ENCODE measurements at regions not wholly inside any gene's neighbourhood (a gene's known extent, or its start where the extent isn't known, plus 50 kb on each side); places are given as distances from the start of the nearest gene placed in this dataset.

GRCh38 chr6:62474793-62475192 is 188.8 kb upstream of the KHDRBS2 start:
- no peak for DNase-seq

- no peak for DNase-seq
Measured at GRCh38 chr6:62466607-62467006, 180.6 kb upstream of the KHDRBS2 start.

- DNase-seq: no peak
Measured at GRCh38 chr6:62465206-62465605, 179.2 kb upstream of the KHDRBS2 start.

DNA sequence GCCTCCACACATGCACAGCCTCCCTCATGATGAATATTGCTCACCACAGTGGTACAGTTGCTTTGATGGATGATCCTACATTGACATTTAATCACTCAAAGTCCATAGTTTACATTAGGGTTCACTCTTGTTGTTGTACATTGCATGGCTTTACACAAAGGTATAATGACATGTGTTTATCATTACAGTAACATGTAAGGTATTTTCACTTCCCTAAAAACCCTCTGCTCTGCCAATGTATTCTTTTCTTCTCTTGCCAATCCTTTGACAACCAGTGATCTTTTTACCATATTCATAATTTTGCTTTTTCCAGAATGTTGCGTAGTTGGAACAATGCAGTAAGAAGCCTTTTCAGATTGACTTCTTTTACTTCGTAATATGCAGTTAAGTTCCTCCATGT is 166.6 kb upstream of the KHDRBS2 start:
- no peak for DNase-seq

DNA sequence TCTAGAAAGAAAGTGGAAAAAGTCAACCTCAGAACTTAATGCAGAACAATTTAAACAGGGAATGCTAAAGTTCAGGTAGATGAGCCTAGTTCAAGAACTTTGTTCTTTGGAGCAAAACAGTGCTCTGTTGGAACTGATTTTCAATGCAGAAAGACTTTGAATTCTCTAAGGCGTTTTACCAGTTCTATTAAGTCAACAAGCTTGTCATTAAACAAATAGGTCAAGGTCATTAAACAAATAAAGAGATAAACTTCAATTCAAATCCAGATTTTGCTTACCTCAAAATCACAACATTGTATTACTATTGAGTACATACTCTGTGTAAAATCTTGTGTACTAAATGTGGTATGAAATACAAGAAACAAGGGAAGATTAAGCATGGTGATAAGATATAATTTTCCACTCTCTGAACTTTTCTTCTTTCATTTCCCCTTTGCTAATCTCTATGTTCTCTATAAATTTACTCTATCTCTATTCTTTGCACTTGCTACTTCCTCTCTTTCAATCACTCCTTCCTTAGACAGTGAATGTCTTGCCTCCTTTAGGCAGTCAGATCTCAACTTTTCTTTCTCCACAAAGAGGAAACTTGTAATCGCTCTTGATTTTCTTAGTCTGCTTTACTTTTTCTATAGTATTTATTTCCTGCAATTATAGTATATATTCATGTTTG is 160.8 kb upstream of the KHDRBS2 start:
- no peak for DNase-seq

DNA sequence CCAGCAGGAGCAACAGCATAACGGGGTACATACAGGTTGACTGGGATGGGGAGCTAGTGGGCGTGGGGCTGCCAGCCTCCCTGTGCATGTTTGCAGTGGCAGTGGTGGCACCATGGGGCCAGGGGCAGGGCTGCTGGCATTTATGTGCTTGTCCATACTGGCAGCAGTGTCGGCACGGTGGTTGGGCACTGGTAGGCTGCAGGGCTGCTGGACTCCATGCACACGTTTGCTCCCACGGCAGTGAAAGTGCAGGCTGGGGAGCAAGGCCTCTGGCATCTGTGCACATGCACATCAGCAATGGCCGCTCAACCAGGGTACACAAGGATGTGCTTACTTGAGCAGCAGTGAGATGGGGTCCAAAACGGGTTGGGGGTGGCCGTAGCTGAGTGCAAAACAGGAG is 159.5 kb upstream of the KHDRBS2 start:
- no peak for DNase-seq

DNA sequence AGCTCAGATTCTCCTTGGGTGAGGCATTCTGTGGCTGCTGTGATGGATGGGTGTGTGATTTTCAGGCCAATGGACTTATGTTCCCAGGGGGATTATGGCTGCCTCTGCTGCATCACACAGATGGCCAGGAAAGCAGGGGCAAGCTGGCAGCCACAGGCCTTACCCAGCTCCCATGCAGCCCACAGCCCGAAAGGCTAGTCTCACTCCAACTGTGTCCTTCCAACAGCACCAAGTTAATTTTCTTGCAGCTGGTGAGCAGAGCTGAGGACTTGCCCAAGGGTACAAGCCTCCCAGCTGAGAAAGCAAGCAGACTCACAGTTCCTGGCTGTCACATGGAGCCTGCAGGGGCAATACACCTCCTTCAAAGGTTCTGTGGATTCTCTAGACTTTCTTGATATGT is 155.2 kb upstream of the KHDRBS2 start:
- DNase-seq: no peak

GRCh38 chr6:62429781-62430180 is 143.8 kb upstream of the KHDRBS2 start:
- DNase-seq: no peak

DNA sequence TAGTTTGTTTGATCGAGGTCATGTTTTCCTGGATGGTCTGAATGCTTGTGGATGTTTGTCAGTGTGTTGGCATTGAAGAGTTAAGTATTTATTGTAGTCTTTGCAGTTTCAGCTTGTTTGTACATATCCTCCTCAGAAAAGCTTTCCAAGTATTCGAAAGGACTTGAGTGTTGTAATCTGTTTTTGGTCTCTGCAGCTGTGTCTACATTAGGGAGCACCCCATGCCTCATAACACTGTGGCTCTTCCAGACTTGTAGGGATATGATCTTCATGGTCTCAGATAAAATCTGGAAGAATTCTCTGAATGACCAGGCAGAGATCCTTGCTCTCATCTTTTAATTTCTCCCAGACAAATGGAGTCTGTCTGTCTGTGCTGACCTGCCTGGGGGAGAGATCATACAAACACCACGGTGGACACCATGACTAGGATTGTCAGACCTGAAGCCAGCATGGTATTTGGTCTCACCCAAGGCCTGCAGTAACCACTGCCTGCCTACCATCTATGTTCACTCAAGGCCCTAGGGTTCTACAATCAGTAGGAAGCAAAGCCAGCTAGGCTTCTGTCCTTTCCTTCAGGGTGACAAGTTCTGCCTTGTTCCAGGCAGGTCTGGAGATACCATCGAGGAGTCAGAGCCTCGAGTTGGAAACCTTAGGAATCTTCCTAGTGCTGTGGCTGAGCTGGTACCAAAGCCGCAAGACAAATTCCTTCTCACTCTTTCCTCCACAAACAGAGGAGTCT is 114.7 kb upstream of the KHDRBS2 start:
- no peak for DNase-seq

- DNase-seq: no peak
Measured at GRCh38 chr6:62393608-62394007, 107.6 kb upstream of the KHDRBS2 start.

DNA sequence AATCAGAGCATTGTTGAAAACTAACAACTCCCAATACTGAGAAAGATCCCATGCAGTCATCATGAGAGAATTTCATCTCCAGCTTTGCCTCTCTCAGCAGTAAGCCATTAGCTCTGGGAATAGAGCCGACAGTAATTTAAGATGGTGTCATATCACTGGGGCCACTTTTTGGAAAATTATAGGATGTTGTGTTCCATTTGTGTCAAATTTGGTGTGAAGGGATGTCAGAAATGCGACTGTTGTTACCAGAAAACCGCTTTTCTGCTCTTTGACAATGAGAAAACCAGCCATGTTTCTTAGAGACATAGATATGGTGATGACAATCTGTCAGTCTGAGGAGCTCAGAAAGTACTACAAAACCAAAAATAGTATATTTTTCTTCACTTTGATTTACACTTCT is 106.3 kb upstream of the KHDRBS2 start:
- peak; percentile 12 to 76 for DNase-seq

GRCh38 chr6:62391358-62391757 is 105.3 kb upstream of the KHDRBS2 start:
- DNase-seq: no peak

DNA sequence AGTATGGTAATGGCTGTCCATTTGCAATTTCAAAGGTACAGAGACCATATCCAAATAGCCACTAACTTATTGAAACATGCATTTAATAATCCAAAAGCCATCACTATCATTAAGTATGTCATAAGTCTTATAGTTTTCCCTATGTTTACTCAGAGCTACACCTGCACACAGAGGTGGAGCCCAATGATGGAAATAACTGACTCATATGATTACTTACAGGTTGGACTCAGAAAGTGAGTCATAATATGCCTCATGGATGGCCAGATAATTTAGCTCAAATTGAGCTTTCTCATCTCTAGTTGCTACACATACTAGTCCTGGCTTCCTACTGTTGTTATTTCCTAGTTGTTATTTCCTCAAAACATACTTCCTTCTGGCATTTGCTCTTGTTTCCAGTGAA is 104.4 kb upstream of the KHDRBS2 start:
- no peak for DNase-seq

DNA sequence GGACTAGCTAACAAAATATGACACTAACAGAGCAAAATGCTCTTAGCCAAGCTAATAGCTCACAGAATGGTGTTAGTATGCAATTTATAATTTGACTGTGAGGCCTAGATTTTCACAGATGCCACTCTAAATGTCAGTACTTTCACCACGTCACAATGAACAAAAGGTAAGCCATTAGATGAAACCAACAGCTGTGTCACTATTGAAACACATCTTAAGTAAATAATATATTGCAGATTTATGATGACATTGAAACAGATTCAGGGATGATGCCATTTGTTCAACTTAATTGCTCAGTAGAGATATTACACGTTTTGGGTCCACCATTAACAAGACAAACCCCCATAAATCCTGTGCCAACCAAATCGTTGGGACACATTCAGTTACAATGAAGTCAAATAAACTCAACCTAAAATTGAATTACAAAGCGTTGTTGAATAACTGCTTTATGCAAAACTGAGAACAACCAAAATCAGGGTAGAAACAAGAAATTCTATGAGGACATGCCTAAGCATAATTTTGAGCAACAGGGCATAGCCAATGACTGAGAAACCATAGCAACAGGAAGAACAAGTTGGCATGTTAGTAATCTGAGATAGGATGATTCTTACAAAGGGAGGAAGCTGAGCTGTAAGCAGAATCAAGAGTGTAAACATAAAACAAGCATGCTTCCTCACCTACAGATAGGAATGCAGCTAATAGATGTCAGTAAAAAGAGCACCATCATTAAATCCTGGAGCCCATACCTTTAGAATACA is 85.6 kb upstream of the KHDRBS2 start:
- DNase-seq: peak; percentile 90 to 98

GRCh38 chr6:62367601-62368000 is 81.6 kb upstream of the KHDRBS2 start:
- DNase-seq: peak; percentile 1 to 57

- DNase-seq: no peak
Measured at GRCh38 chr6:62362097-62362496, 76.1 kb upstream of the KHDRBS2 start.

DNA sequence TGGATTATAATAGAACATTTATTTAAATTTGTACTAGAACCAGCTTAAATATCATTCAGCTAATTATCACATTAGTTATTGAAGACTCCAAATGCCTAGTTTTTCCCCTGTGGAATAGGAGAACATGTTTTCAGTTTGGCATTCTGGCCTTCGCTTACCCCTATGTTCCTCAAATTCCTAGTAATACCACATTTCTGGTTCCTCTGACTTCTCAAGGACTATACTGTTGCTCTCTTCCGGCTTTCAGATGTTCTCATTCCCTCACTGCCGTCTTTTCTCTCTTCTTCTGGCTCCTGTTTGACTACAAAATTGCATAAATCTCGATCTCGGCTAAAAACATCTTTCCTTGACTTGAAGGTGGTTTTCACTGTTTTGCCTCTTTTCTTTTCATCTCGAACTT is 71.8 kb upstream of the KHDRBS2 start:
- no peak for DNase-seq

- no peak for DNase-seq
Measured at GRCh38 chr6:62354261-62354660, 68.2 kb upstream of the KHDRBS2 start.

DNA sequence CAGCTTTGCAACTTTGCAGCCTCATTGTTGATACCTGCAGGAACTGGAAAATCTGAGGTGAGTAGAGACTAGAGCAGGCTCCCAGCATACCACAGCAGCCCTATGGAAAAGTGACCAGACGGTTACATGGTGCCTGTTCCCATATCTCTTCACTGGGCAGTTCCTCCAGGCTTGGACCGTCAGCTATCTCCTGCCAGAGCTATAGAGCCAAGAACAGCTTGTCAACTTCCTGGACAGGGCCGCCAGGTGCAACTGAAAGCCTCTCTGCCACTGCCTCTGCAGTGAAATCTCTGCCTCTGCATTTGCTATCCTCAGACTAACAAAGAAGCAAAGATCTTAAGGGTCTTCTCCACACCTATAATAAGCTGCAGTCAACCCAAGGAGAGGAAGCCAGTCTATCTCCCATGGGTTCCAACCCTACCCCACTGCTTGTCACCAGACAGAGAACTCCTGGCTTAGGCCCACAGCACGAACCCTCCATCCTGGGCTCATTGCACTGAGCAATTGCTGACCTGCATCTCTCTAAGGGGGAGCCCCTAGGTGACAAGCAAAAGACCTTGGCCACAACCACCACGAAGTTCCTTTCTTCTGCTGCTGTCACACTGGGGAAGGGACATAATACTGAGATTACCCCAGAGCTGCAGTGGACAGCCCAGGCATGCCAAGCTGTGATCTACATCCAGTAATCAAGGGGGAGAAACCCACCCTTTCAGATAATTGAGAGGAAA is 60.1 kb upstream of the KHDRBS2 start:
- DNase-seq: no peak

GRCh38 chr6:62345446-62345845 is 59.4 kb upstream of the KHDRBS2 start:
- no peak for DNase-seq

DNA sequence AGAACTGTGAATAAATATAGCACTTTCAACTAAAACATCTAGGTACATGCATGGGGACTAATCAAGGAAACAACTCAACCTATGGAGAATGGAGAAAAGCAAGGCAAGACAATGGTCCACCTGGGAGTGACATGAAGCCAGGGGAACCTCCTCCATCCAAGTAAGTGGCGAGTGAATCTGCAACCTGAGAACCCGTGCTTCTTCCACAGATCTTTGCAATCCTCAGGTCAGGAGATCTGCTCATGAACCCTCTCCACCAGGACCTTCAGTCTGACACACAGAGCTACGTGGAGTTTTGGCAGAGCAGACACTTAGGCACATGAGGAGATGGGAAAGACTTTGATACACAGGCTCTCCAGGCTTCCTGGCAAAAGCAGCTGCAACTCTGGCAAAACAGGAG is 58.8 kb upstream of the KHDRBS2 start:
- DNase-seq: no peak

DNA sequence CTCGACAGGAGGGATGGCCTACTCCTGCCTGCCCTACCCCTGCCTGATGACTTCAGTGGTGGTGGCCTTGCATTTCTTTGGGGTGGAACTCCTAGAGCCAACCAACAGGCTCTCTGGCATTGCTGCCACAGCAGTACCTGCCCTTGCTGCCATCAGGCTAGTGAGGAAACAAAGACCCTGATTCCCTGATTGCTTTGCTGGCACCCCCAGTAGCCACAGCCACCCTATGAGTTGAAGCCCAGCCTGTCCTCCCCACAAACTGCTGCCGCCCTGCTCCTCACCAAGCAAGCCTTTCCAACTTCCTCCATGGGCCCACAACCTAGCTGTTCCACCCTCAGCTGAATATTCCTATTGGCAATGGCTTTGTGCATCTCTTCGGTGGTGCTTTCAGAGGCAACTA is 52.5 kb upstream of the KHDRBS2 start:
- DNase-seq: no peak

Measured in NCI-H2081 (cell line).